ENCODE measurements at regions not wholly inside any gene's neighbourhood (a gene's known extent, or its start where the extent isn't known, plus 50 kb on each side); places are given as distances from the start of the nearest gene placed in this dataset.

- H3K4me1 Mint-ChIP-seq = no peaks in the 10 kb centered on the region
- no peak for DNase-seq
- H3K4me3 Mint-ChIP-seq = no peak overlapping the region
- H3K27ac Mint-ChIP-seq = no peak overlapping the region
- peaks cover 3 to 4% (median 3%) of the 10 kb centered on the region in 3 donors for H3K27me3 Mint-ChIP-seq (ENCODE audit: low read depth in 3 of 3)
- no peaks in the 10 kb centered on the region for H3K9me3 Mint-ChIP-seq
- H3K36me3 Mint-ChIP-seq = no peaks in the 10 kb centered on the region
Measured at GRCh38 chr5:56461584-56461983, 228.5 kb upstream of the ANKRD55 start.

DNA sequence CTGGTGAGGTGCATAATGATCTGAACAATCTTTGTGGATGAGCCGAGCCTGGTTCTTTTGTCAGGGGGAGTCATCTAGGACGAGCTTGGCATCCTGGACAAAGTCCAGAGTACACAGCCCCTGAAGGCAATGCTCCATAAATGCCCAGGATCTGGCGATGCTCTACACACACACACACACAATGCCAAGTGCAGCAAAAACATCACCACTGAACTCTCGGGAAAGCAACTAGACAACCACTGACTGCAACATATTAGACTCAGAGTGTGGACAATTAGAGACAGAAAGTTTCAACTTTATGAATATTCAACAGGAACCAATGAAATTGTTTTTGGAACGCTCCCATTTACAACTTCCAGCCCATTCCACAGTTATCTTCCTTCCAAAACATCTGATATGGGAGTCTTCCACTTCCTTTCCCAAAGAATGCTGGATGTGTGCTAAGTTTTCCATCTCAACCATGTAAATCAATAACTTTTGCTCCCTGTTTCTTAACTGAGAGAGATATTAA lies 227.6 kb upstream of the ANKRD55 start:
- Mint-ChIP-seq H3K4me3 (no peak overlapping the region), H3K27me3 (ENCODE audit: low read depth in 3 of 3) (peaks cover 3 to 6% (median 3%) of the 10 kb centered on the region in 3 donors), H3K27ac (no peak overlapping the region), H3K4me1 (no peaks in the 10 kb centered on the region), H3K36me3 (no peaks in the 10 kb centered on the region), H3K9me3 (no peaks in the 10 kb centered on the region)
- DNase-seq = no peak

DNA sequence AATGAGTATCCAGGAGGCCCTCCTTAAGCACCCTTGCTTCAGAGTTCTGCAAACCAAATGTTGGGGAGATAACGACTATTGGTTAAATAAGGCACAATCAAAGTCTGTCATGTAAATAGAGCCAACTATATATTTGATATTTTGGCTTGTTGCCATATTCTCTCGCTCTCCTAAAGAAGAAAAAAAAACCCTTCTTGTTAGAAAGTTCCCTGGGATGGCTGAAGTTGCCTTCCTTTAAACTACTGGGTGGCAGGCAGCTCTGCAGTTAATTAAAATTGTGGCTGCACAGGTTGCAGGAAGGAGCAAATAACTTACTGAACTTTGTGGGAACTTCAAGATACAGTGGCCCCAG lies 227.0 kb upstream of the ANKRD55 start:
- Mint-ChIP-seq H3K4me1 (peaks cover 0 to under 1% of the 10 kb centered on the region in 2 donors), H3K27me3 (ENCODE audit: low read depth in 3 of 3) (peaks cover 3 to 6% (median 6%) of the 10 kb centered on the region in 3 donors), H3K4me3 (no peak overlapping the region), H3K9me3 (no peaks in the 10 kb centered on the region), H3K36me3 (no peaks in the 10 kb centered on the region), H3K27ac (no peak overlapping the region)
- no peak for DNase-seq

- Mint-ChIP-seq H3K27me3 (ENCODE audit: low read depth in 3 of 3) (peaks cover 3 to 7% (median 7%) of the 10 kb centered on the region in 3 donors), H3K36me3 (no peaks in the 10 kb centered on the region), H3K4me3 (no peak overlapping the region), H3K27ac (no peak overlapping the region), H3K4me1 (peaks cover 0 to 6% of the 10 kb centered on the region in 2 donors), H3K9me3 (no peaks in the 10 kb centered on the region)
- DNase-seq = no peak
Measured at GRCh38 chr5:56459394-56460194, 226.5 kb upstream of the ANKRD55 start.

- H3K4me1 Mint-ChIP-seq = peaks cover 0 to 11% of the 10 kb centered on the region in 2 donors
- no peaks in the 10 kb centered on the region for H3K9me3 Mint-ChIP-seq
- DNase-seq = no peak
- H3K4me3 Mint-ChIP-seq = no peak overlapping the region
- H3K36me3 Mint-ChIP-seq = no peaks in the 10 kb centered on the region
- no peak overlapping the region for H3K27ac Mint-ChIP-seq
- H3K27me3 Mint-ChIP-seq (ENCODE audit: low read depth in 3 of 3) = peaks cover 3 to 9% (median 7%) of the 10 kb centered on the region in 3 donors
Measured at GRCh38 chr5:56457887-56458812, 225.0 kb upstream of the ANKRD55 start.

- no peak for DNase-seq
- peaks cover 0 to 2% (median 0%) of the 10 kb centered on the region in 6 donors for H3K9me3 Mint-ChIP-seq
- H3K4me3 Mint-ChIP-seq = no peak overlapping the region
- peaks cover 0 to 11% of the 10 kb centered on the region in 2 donors for H3K4me1 Mint-ChIP-seq
- peaks cover 3 to 12% (median 5%) of the 10 kb centered on the region in 3 donors for H3K27me3 Mint-ChIP-seq (ENCODE audit: low read depth in 3 of 3)
- no peak overlapping the region for H3K27ac Mint-ChIP-seq
- H3K36me3 Mint-ChIP-seq = no peaks in the 10 kb centered on the region
Measured at GRCh38 chr5:56456002-56456401, 222.9 kb upstream of the ANKRD55 start.

DNA sequence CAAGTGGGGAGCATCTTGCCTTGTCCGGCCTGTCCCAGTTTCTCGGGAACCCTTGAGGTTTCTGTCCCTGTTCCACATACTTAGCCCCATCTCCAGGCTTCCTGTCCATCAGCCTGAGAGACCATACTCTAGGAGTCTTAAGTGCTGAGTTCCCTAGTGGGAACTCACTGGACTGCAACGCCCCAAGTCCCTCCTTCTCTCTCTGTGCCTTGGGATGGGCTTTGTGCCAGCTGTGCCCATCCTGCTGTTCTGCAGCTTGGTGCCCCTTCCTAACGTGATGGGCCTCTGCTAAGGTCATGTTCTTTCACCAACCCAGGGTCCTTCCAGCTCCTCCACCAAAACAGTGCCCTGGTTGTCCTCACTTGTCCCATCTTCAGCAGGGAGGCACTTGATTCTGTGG lies 222.3 kb upstream of the ANKRD55 start:
- Mint-ChIP-seq H3K27ac (no peak overlapping the region), H3K4me1 (peaks cover 0 to 11% of the 10 kb centered on the region in 2 donors)

GRCh38 chr5:56454219-56454862 lies 221.2 kb upstream of the ANKRD55 start:
- H3K27ac Mint-ChIP-seq = no peak overlapping the region
- peak; percentile 7 to 20 (median 10) for DNase-seq

More for the DNA sequence above, 222.3 kb upstream of the ANKRD55 start:
- Mint-ChIP-seq H3K27me3 (ENCODE audit: low read depth in 3 of 3) (peaks cover 0 to 12% (median 5%) of the 10 kb centered on the region in 3 donors), H3K9me3 (peaks cover 0 to 2% (median 0%) of the 10 kb centered on the region in 6 donors), H3K4me3 (no peak overlapping the region), H3K36me3 (no peaks in the 10 kb centered on the region)
- no peak for DNase-seq

DNA sequence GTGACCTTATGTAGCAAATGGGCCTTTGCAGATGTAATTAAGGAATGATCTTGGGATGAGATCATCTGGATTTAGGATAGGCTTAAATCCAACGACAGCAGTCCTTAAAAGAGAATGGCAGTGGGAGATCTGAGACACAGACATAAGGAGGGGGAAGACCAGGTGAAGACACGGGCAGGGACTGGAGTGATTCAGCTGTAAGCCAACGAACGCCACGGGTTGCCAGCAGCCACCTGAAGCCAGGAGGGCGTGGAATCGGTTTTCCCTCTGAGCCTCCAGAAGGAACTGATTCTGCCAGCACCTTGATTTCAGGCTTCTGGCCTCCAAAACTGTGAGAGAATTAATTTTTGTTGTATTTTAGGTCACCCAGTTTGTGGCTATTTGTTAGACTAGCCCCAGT lies 218.6 kb upstream of the ANKRD55 start:
- H3K27me3 Mint-ChIP-seq (ENCODE audit: low read depth in 3 of 3) = peaks cover 0 to 12% (median 7%) of the 10 kb centered on the region in 3 donors

More at GRCh38 chr5:56454219-56454862, 221.2 kb upstream of the ANKRD55 start:
- H3K9me3 Mint-ChIP-seq = peaks cover 0 to 2% (median 0%) of the 10 kb centered on the region in 6 donors
- H3K36me3 Mint-ChIP-seq = no peaks in the 10 kb centered on the region
- H3K4me3 Mint-ChIP-seq = no peak overlapping the region
- H3K27me3 Mint-ChIP-seq (ENCODE audit: low read depth in 3 of 3) = peaks cover 0 to 12% (median 5%) of the 10 kb centered on the region in 3 donors
- H3K4me1 Mint-ChIP-seq = peaks cover 0 to 11% of the 10 kb centered on the region in 2 donors

GRCh38 chr5:56450766-56451165 lies 217.6 kb upstream of the ANKRD55 start:
- no peak overlapping the region for H3K27ac Mint-ChIP-seq
- no peak overlapping the region for H3K4me3 Mint-ChIP-seq
- H3K36me3 Mint-ChIP-seq = no peaks in the 10 kb centered on the region
- peaks cover 0 to 11% of the 10 kb centered on the region in 2 donors for H3K4me1 Mint-ChIP-seq
- H3K27me3 Mint-ChIP-seq (ENCODE audit: low read depth in 3 of 3) = peaks cover 0 to 9% (median 7%) of the 10 kb centered on the region in 3 donors
- peaks cover 0 to 2% (median 0%) of the 10 kb centered on the region in 6 donors for H3K9me3 Mint-ChIP-seq
- no peak for DNase-seq

More for the DNA sequence above, 218.6 kb upstream of the ANKRD55 start:
- no peak overlapping the region for H3K27ac Mint-ChIP-seq
- H3K36me3 Mint-ChIP-seq = no peaks in the 10 kb centered on the region
- peaks cover 0 to 11% of the 10 kb centered on the region in 2 donors for H3K4me1 Mint-ChIP-seq
- peaks cover 0 to 2% (median 0%) of the 10 kb centered on the region in 6 donors for H3K9me3 Mint-ChIP-seq
- H3K4me3 Mint-ChIP-seq = no peak overlapping the region
- DNase-seq = no peak

- no peak overlapping the region for H3K27ac Mint-ChIP-seq
- peaks cover 0 to 2% (median 0%) of the 10 kb centered on the region in 6 donors for H3K9me3 Mint-ChIP-seq
- no peak for DNase-seq
- H3K4me1 Mint-ChIP-seq = peaks cover 0 to under 1% of the 10 kb centered on the region in 2 donors
- H3K27me3 Mint-ChIP-seq (ENCODE audit: low read depth in 3 of 3) = peaks cover 0 to 3% (median 2%) of the 10 kb centered on the region in 3 donors
- no peak overlapping the region for H3K4me3 Mint-ChIP-seq
- no peaks in the 10 kb centered on the region for H3K36me3 Mint-ChIP-seq
Measured at GRCh38 chr5:56449071-56449640, 216.0 kb upstream of the ANKRD55 start.

GRCh38 chr5:56447656-56448055 lies 214.5 kb upstream of the ANKRD55 start:
- H3K27ac Mint-ChIP-seq = no peak overlapping the region
- peaks cover 0 to 6% (median 5%) of the 10 kb centered on the region in 3 donors for H3K27me3 Mint-ChIP-seq (ENCODE audit: low read depth in 3 of 3)
- no peak for DNase-seq
- H3K4me3 Mint-ChIP-seq = no peak overlapping the region
- H3K4me1 Mint-ChIP-seq = no peaks in the 10 kb centered on the region
- no peaks in the 10 kb centered on the region for H3K9me3 Mint-ChIP-seq
- H3K36me3 Mint-ChIP-seq = no peaks in the 10 kb centered on the region

DNA sequence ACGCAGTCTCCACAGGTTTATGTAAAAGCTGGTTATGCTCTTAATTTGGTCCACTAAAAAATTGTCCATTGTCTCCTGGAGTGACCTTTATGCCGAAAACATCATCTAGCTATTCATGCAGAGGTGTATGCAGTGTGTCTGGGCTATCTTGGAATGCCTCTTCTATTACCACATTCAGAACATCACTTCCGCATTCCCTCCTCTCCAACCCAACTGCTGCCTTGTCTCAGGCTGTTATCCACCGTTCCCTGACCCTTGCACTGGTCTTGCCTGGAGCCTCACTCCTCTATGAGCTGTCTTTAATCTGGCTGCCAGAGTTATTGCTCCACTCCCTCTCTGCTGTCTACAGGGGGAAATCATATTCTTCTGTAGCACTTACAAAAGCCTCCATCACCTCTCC lies 214.1 kb upstream of the ANKRD55 start:
- no peaks in the 10 kb centered on the region for H3K36me3 Mint-ChIP-seq
- no peak overlapping the region for H3K4me3 Mint-ChIP-seq
- peaks cover 0 to 6% (median 4%) of the 10 kb centered on the region in 3 donors for H3K27me3 Mint-ChIP-seq (ENCODE audit: low read depth in 3 of 3)
- no peaks in the 10 kb centered on the region for H3K9me3 Mint-ChIP-seq
- no peak for DNase-seq
- H3K4me1 Mint-ChIP-seq = no peaks in the 10 kb centered on the region
- H3K27ac Mint-ChIP-seq = no peak overlapping the region

Measured in immature natural killer cell (primary cell).